Activated CD4-positive, alpha-beta memory T cell treated with anti-CD3 and anti-CD28 coated beads, Interleukin-2, amount 10 ng/mL, durations not matched to agents 7 days and 5 days (primary cell): ENCODE measurements at regions not wholly inside any gene's neighbourhood (a gene's known extent, or its start where the extent isn't known, plus 50 kb on each side); places are given as distances from the start of the nearest gene placed in this dataset.

Experiments used
- CTCF ChIA-PET: fragments of 350-600 bp; sonication (Branson Sonifier 250); formaldehyde crosslinking; loops from one replicate; lab custom pipeline; 2021; ENCODE audit warnings: antibody characterized with exemption, inconsistent platforms; lab: Charles Lee
- POLR2A ChIA-PET: fragments of 350-600 bp; sonication (Branson Sonifier 250); formaldehyde crosslinking; loops from one replicate; lab custom pipeline; 2021; ENCODE audit warnings: antibody characterized with exemption; lab: Charles Lee
- DNase-seq: peaks from one replicate; pipeline ENCODE4 v3.0.0-alpha.2; 2020
- H3K27ac Mint-ChIP-seq: one replicate; pipeline ENCODE4 v1.8.0; 2021; ENCODE audit warnings: mild to moderate bottlenecking, mixed read lengths
- H3K27me3 Mint-ChIP-seq: one replicate; pipeline ENCODE4 v1.8.0; 2021; ENCODE audit warnings: mixed read lengths
- H3K36me3 Mint-ChIP-seq: one replicate; pipeline ENCODE4 v1.8.0; 2021; ENCODE audit warnings: low read depth, mixed read lengths
- H3K4me1 Mint-ChIP-seq: one replicate; pipeline ENCODE4 v1.8.0; 2021; ENCODE audit warnings: mixed read lengths
- H3K4me3 Mint-ChIP-seq: one replicate; pipeline ENCODE4 v1.8.0; 2021; ENCODE audit warnings: mild to moderate bottlenecking, mixed read lengths
- H3K9me3 Mint-ChIP-seq: one replicate; pipeline ENCODE4 v1.8.0; 2021; ENCODE audit warnings: mixed read lengths

DNA sequence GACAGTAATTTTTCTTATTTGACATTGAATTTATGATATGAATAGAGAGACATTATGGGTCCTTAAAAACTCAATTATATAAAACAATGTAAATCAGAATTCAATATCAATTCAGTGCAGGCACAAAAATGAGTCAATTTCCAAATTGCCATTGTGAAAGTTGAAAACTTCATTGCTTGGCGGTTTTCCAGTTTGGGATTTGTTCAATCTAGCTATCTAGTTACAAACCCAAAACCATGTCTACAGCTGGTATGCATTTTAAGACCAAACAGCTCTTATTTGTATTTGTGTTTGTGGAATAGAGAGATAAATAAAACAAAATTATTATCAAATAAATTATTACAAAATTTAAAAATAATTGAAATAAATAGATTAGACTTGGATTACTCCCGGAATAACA, 1206.6 kb upstream of the RAG2 start:
- no peak overlapping the region for H3K4me3 Mint-ChIP-seq
- no peak for DNase-seq
- H3K9me3 Mint-ChIP-seq: peaks cover 10% of the 10 kb centered on the region
- no peaks in the 10 kb centered on the region for H3K27me3 Mint-ChIP-seq
- H3K27ac Mint-ChIP-seq: no peak overlapping the region
- H3K4me1 Mint-ChIP-seq: no peaks in the 10 kb centered on the region
- ChIA-PET CTCF (no interaction called here), POLR2A (no interaction called here)
- H3K36me3 Mint-ChIP-seq: no peaks in the 10 kb centered on the region

DNA sequence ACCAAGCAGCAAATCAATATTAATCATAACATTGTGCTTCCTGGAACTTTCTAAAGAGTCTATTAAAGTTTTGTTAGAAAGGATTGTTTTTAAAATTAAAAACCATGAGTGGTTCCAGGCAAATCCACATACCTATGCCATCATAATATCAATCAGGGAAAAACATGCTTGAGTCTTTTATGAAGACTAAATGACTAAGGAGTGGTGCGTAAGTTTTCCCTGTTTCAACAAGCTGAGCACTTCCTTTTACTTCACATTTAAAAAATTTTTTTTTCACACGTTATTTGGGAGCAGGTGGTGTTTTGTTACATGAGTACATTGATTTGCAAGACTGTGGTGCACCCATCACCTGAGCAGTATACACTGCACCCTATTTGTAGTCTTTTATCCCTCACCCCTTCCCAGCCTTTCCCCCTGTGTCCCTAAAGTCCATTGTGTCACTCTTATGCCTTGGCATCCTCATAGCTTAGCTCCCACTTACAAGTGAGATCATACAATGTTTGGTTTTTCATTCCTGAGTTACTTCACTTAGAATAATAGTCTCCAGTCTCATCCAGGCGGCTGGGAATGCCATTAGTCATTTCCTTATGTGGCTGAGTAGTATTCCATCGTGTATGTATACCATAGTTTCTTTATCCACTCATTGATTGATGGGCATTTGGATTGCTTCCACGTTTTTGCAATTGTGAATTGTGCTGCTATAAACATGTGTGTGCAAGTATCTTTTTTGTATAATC, 1190.3 kb upstream of the RAG2 start:
- no peak overlapping the region for H3K27ac Mint-ChIP-seq
- H3K4me1 Mint-ChIP-seq: no peaks in the 10 kb centered on the region
- ChIA-PET CTCF (no interaction called here), POLR2A (no interaction called here)
- no peaks in the 10 kb centered on the region for H3K27me3 Mint-ChIP-seq
- peaks cover 15% of the 10 kb centered on the region for H3K9me3 Mint-ChIP-seq
- no peaks in the 10 kb centered on the region for H3K36me3 Mint-ChIP-seq
- H3K4me3 Mint-ChIP-seq: no peak overlapping the region
- DNase-seq: no peak

DNA sequence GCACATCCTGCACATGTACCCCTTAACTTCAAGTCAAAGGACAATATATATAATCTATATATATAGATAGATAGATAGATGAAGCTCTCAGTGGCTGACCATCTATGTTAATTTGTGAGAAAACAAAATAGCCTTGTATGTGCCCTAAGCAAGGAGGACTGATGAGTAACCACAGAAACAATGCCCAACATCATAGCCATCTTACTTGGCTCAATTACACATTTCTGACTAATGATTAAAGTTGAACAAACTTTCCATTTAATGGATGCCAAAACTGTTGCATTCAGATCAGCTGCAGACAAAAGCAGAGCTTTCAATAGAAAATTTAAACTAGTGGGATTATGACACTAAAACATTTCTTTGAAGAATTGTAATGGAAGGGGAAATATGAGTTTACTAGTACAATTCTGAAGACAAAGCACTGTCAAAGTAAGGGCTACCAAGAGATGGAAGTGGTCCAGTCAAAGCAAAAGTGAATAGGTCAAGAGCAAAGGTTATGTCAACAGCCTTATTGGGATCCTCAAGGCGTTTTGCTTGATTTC, 1188.2 kb upstream of the RAG2 start:
- CTCF ChIA-PET: no interaction called here
- H3K4me3 Mint-ChIP-seq: no peak overlapping the region

DNA sequence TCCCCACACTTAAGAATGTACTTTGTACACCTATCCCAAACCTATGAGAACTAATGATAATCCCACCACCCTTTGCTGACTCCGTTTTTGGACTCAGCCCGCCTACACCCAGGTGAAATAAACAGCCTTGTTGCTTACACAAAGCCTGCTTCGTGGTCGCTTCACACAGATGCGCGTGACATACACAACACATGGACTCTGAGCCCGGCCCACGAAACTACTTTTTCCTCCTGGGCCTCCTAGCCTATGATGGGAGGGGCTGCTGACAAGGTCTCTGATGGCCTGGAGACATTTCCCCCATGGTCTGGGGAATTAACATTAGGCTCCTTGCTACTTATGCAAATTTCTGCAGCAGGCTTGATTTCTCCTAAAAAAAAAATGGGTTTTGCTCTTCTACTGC, 1176.4 kb upstream of the RAG2 start:
- Mint-ChIP-seq H3K4me3 (no peak overlapping the region), H3K27ac (no peak overlapping the region), H3K36me3 (no peaks in the 10 kb centered on the region), H3K9me3 (peaks cover 12% of the 10 kb centered on the region), H3K4me1 (no peaks in the 10 kb centered on the region), H3K27me3 (no peaks in the 10 kb centered on the region)
- CTCF ChIA-PET: no interaction called here
- DNase-seq: no peak
- POLR2A ChIA-PET: no interaction called here

More for the DNA sequence above, 1188.2 kb upstream of the RAG2 start:
- POLR2A ChIA-PET: no interaction called here
- DNase-seq: no peak
- H3K27ac Mint-ChIP-seq: no peak overlapping the region
- H3K4me1 Mint-ChIP-seq: no peaks in the 10 kb centered on the region
- H3K27me3 Mint-ChIP-seq: no peaks in the 10 kb centered on the region
- peaks cover 24% of the 10 kb centered on the region for H3K9me3 Mint-ChIP-seq
- H3K36me3 Mint-ChIP-seq: no peaks in the 10 kb centered on the region

DNA sequence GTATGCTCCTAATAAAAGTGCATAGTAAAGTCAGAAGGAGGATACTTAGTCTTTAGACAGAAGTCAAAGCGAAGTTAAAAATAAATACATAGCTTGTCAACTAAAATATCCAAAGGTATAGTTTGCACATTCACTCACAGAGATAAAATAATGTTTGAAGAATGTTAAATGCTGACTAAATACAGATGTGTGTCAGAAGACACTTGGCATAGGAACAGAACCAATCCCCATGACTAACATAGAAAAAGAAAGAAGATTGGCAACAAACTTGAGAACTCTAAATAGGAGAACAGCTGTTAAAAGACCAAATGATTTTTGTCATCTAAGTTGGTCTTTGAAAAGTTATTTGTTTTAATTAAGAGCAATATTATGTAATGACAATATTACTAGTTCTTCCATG, 1172.1 kb upstream of the RAG2 start:
- no peaks in the 10 kb centered on the region for H3K36me3 Mint-ChIP-seq
- H3K4me3 Mint-ChIP-seq: no peak overlapping the region
- ChIA-PET CTCF (no interaction called here), POLR2A (no interaction called here)
- no peaks in the 10 kb centered on the region for H3K27me3 Mint-ChIP-seq
- DNase-seq: no peak
- no peaks in the 10 kb centered on the region for H3K4me1 Mint-ChIP-seq
- H3K27ac Mint-ChIP-seq: no peak overlapping the region
- peaks cover 12% of the 10 kb centered on the region for H3K9me3 Mint-ChIP-seq

DNA sequence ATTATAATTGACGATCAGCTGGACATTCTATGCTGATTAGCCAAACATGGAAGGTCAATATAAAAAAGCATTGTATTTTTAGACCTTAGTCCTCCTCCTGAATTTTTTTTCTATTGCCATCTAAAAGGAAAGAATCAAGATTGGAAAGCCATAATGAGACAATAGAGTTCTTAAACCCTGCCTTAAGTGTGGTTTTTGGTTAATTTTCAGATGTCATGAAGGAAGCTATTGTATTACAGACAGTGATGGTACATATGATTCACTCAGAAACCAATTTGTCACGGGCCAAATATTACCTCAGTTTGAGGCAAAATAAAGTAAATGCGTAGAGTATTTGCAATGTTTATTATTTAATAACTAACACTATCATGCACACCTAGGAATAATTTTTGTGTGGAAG, 1164.0 kb upstream of the RAG2 start:
- Mint-ChIP-seq H3K4me1 (no peaks in the 10 kb centered on the region), H3K9me3 (peaks cover 7% of the 10 kb centered on the region), H3K4me3 (no peak overlapping the region), H3K36me3 (no peaks in the 10 kb centered on the region), H3K27ac (no peak overlapping the region), H3K27me3 (no peaks in the 10 kb centered on the region)
- POLR2A ChIA-PET: no interaction called here
- CTCF ChIA-PET: no interaction called here
- no peak for DNase-seq

DNA sequence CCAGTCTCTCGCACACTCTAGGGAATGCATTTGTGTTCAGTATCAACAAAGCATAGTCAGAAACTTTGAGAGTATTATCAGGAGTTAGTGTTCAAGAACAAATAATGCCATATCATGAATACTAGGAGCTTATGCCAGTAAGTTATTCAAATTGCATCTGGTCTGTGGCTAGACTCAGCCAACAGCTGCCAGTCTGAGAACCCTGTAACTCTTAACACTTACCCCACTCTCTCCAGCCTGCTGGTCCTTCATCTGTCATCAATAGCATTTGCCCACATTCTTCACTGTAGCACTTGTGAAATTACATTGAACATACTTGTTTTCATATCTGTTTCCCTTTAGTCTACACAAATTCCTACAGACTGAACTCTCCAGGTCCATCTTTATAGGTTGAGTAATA, 1157.5 kb upstream of the RAG2 start:
- Mint-ChIP-seq H3K27me3 (no peaks in the 10 kb centered on the region), H3K9me3 (peaks cover 6% of the 10 kb centered on the region), H3K36me3 (no peaks in the 10 kb centered on the region), H3K27ac (no peak overlapping the region), H3K4me1 (no peaks in the 10 kb centered on the region), H3K4me3 (no peak overlapping the region)
- no peak for DNase-seq
- POLR2A ChIA-PET: no interaction called here
- CTCF ChIA-PET: no interaction called here

DNA sequence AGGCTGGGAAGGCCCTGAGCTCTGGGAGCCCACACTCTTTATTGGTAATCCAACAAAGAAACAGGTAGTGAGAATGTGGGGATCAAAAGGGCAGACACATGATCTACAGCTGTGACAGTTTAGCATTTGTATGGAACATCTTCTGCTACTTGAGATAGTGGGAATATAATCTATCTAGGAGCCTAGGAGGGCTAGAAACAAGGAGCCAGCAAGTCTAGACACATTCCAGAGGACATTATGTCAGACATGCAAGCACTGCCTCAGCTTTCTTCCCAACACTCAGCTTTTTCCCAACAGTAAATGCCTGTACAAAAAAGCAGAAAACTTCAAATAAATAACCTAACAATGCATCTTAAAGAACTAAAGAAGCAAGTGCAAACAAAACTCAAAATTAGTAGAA, 1150.6 kb upstream of the RAG2 start:
- DNase-seq: no peak
- POLR2A ChIA-PET: no interaction called here
- CTCF ChIA-PET: no interaction called here
- Mint-ChIP-seq H3K36me3 (no peaks in the 10 kb centered on the region), H3K27me3 (no peaks in the 10 kb centered on the region), H3K4me3 (no peak overlapping the region), H3K9me3 (peaks cover 5% of the 10 kb centered on the region), H3K27ac (no peak overlapping the region), H3K4me1 (no peaks in the 10 kb centered on the region)

DNA sequence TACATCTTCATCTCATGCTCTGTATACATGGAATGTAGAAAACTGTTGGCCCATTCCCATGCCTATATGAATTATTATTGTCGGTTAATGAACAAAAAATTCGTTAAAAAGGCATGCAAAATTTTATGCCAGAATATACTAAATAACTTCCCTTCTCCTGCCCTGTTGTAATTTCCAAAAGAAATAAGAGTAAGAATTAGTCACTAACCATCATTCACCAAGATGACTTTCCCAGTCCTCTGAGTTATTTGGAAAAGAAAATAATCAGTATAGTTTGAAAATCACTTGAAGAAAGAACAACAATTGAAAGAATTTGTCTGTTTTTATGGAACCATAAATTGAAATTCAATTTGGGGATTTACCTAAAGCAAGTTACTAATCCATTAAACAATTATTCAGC, 1149.1 kb upstream of the RAG2 start:
- CTCF ChIA-PET: no interaction called here
- H3K27ac Mint-ChIP-seq: no peak overlapping the region
- POLR2A ChIA-PET: no interaction called here

DNA sequence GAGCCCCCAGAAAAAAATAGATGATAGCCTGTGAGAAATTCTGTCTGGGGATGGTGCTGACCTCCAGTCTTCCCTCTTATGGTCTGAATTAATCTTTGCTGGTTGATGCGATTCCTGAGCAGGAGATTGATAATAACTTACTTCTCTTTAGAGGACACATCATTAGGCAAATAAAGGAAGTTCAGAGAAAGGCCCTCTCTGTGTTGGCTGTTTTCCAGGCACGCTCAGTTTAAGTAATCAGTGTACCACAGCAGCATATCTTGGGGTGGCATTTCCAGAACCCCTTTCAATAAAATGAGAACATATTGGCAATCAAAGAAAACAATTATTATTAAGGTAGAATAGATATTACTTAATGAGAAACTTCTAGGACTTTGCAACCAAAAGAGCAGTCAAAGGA, 1129.3 kb upstream of the RAG2 start:
- POLR2A ChIA-PET: no interaction called here
- Mint-ChIP-seq H3K36me3 (no peaks in the 10 kb centered on the region), H3K27ac (no peak overlapping the region), H3K9me3 (peaks cover 10% of the 10 kb centered on the region), H3K4me3 (no peak overlapping the region), H3K4me1 (no peaks in the 10 kb centered on the region), H3K27me3 (no peaks in the 10 kb centered on the region)
- DNase-seq: no peak
- CTCF ChIA-PET: no interaction called here

More for the DNA sequence above, 1149.1 kb upstream of the RAG2 start:
- no peaks in the 10 kb centered on the region for H3K36me3 Mint-ChIP-seq
- H3K9me3 Mint-ChIP-seq: peaks cover 5% of the 10 kb centered on the region
- no peak overlapping the region for H3K4me3 Mint-ChIP-seq
- DNase-seq: no peak
- H3K4me1 Mint-ChIP-seq: no peaks in the 10 kb centered on the region
- H3K27me3 Mint-ChIP-seq: no peaks in the 10 kb centered on the region

DNA sequence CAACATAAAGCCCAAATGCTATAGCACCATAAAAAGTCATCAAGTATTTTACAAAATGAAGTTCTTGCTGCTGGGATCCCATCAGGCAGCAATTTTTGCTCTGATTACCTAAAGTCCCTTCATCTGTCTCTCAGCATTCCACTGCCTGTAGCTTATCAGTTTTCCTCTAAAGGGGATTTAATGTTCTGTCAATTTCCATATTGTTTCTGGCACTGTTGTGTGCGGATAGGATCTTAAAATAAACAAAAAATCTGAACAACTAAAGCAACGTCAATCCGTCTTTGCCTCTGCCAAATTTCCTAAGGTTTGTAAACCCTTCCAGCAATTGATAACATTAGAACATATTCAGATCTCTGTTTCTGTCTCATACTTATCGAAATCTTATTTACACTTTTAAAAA, 1126.3 kb upstream of the RAG2 start:
- H3K27ac Mint-ChIP-seq: no peak overlapping the region
- H3K4me1 Mint-ChIP-seq: no peaks in the 10 kb centered on the region
- H3K4me3 Mint-ChIP-seq: no peak overlapping the region
- ChIA-PET POLR2A (no interaction called here), CTCF (no interaction called here)
- no peaks in the 10 kb centered on the region for H3K36me3 Mint-ChIP-seq
- H3K9me3 Mint-ChIP-seq: peaks cover 15% of the 10 kb centered on the region
- H3K27me3 Mint-ChIP-seq: no peaks in the 10 kb centered on the region
- no peak for DNase-seq

DNA sequence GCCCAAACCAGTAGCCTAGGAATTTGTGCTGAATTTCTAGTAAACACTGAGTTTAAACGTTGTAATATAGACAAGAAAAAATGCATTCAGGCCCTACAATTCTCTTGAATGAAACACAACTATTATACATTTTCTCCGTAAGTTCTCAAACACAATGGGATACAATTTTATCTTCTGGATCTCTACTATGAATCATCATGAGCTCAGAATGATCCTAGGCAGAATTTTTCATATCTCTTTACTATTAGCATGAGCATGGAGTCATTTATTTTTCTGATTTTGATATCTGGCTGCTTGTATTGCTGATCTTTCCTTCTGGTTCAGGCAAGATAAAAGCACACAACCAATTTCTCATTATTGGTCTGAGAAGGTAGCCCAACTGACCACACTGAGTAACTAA, 1123.4 kb upstream of the RAG2 start:
- Mint-ChIP-seq H3K27me3 (no peaks in the 10 kb centered on the region), H3K36me3 (no peaks in the 10 kb centered on the region), H3K4me3 (no peak overlapping the region), H3K9me3 (peaks cover 13% of the 10 kb centered on the region), H3K27ac (no peak overlapping the region), H3K4me1 (no peaks in the 10 kb centered on the region)
- ChIA-PET CTCF (no interaction called here), POLR2A (no interaction called here)
- DNase-seq: no peak

DNA sequence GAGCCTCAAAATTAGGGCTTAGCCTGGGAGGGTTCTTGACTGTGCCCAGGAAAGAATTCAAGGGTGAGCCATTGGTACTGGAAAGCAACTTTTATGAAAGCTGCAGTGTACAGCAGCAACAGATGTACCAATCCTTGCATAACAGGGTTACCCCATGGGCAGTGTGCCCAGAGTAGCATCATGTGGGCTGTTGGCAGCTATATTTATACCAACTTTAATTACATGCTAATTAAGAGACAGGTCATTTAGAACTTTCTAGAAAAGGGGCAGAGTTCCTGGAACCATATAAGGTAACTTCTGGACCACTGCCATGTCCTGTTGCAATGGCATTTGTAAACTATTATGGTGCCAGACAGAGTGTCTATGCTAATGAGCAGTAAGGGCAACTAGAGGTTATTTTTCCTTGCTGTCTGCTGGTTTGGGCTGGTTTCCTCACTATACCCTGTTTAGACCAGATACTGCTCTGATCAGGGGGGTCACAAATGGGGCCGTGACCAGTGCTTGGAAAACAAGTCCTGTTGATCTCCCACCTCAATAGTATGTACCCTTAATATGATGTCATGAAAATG, 1120.5 kb upstream of the RAG2 start:
- no peak for DNase-seq
- Mint-ChIP-seq H3K9me3 (peaks cover 7% of the 10 kb centered on the region), H3K4me1 (no peaks in the 10 kb centered on the region), H3K4me3 (no peak overlapping the region), H3K36me3 (no peaks in the 10 kb centered on the region), H3K27ac (no peak overlapping the region), H3K27me3 (no peaks in the 10 kb centered on the region)
- ChIA-PET CTCF (no interaction called here), POLR2A (no interaction called here)

DNA sequence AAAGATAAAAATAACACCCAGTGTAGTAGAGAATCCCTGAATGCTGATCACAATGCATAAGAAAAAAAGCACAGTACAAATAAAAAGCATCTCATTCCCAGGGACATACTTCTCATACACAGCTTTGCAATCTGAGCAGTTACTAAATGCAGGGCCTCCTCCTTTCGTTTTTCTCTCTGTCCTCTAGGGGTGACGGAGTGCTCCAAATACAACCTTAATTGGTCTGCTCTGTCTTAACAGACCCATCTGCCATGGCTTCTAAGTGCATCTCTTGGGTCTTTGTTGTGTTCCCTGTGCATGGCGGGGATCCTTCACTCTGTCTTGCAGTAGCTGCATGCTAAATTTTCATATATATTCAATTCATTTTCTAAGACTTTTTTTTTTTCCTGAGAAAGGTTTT, 1114.2 kb upstream of the RAG2 start:
- H3K36me3 Mint-ChIP-seq: no peaks in the 10 kb centered on the region
- no peak overlapping the region for H3K4me3 Mint-ChIP-seq
- no peak for DNase-seq
- H3K9me3 Mint-ChIP-seq: peaks cover 4% of the 10 kb centered on the region
- no peaks in the 10 kb centered on the region for H3K4me1 Mint-ChIP-seq
- no peak overlapping the region for H3K27ac Mint-ChIP-seq
- CTCF ChIA-PET: no interaction called here
- POLR2A ChIA-PET: no interaction called here
- H3K27me3 Mint-ChIP-seq: no peaks in the 10 kb centered on the region
